HAP-1 (cell line): ENCODE measurements at regions not wholly inside any gene's neighbourhood (a gene's known extent, or its start where the extent isn't known, plus 50 kb on each side); places are given as distances from the start of the nearest gene placed in this dataset.
"Not testable (repeated sequence)": the region's sequence is repeated elsewhere in the genome, so short reads cannot be mapped to it uniquely, and the experiment has no call there.

Source experiments
- DNase-seq, 2 experiments: peaks; one replicate each; pipeline ENCODE4 v3.0.0-alpha.2; 2016 to 2020; ENCODE audit warnings: low spot score in 2 of 2
- H3K27me3 ChIP-seq: fragments of 250-450 bp; sonication (Bioruptor Pico); 2 replicates; pipeline ENCODE4 v1.5.1; 2020; ENCODE audit warnings: low read depth, mild to moderate bottlenecking, moderate library complexity
- H3K36me3 ChIP-seq: fragments of 250-450 bp; sonication (Bioruptor Pico); replicated peaks from 2 replicates; pipeline ENCODE4 v1.5.1; 2020; ENCODE audit warnings: mild to moderate bottlenecking
- H3K4me1 ChIP-seq: fragments of 250-450 bp; sonication (Bioruptor Pico); 2 replicates; pipeline ENCODE4 v1.5.1; 2020; ENCODE audit warnings: mild to moderate bottlenecking
- H3K4me3 ChIP-seq: fragments of 250-450 bp; sonication (Bioruptor Pico); 2 replicates; pipeline ENCODE4 v1.5.1; 2020; ENCODE audit warnings: mild to moderate bottlenecking, moderate library complexity
- H3K9me3 ChIP-seq: fragments of 250-450 bp; sonication (Bioruptor Pico); 2 replicates; pipeline ENCODE4 v1.5.1; 2020; ENCODE audit warnings: mild to moderate bottlenecking, moderate library complexity
- in situ Hi-C: fragments of 300-500 bp; cut with MboI; formaldehyde crosslinking; loops from 3 replicates; pipeline ENCODE4 v1.14.3; 2020; ENCODE audit warnings: low sequenced_read_pairs, inconsistent platforms, mixed read lengths

DNA sequence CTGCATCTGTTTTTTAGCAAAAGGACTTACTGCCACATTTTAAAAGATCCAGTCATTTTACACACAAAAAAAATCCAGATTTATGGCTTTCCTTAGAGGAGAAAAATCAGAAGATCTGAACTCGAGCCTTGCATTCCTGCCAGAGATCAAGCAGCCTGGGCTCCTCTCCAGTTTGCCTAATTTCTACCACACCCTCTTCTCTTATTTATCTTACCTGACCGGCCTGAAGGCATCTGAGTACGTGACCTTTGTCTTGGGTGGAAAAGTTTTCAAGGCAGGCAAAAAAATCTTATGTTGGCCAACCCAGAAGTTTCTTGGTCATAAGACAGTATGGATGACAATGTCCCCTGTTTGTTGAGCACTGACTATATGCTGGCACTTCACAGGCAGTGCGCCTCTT lies 60.3 kb downstream of the CHRD start:
- H3K9me3 ChIP-seq: no peaks in the 10 kb centered on the region
- DNase-seq: no peak
- no peaks in the 10 kb centered on the region for H3K36me3 ChIP-seq
- no peaks in the 10 kb centered on the region for H3K4me1 ChIP-seq
- H3K27me3 ChIP-seq: no peaks in the 10 kb centered on the region
- H3K4me3 ChIP-seq: no peak overlapping the region
- in situ Hi-C loops: no loop called here

DNA sequence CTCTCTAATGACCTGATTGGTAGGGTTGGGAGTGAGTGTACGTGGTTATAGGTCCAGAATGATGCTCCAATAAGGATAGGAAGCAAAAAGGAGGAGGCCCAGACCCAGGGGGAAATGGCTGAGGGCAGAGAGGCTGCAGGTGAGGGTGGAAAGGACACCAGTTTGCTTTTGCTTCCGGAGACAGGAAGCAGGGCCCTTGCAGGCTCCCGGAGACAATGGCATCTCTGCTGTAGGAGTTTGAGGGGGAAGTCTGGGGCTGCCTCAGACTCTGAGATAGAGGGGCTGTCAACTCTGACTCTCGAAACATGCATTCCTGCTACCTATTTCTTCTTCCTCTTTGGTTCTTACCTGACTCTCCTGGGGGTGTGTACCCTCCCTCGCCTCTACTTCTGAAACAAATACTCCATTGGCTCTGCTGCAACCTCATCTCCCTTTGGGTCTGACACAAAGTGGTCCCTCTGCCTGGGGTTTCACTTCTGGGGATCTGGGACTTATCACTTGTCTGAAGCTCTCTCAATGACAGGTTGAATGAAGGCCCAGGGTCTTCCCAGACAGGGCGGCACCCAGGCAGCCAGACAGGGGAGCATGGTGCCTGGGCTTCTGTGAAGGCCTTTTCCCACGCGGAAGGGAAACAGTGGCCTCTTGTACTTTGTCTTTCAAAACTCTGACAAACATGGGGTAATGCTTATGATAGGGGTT lies 61.5 kb downstream of the CHRD start:
- Histone ChIP-seq H3K9me3 (no peaks in the 10 kb centered on the region), H3K27me3 (no peaks in the 10 kb centered on the region), H3K36me3 (no peaks in the 10 kb centered on the region), H3K4me1 (no peaks in the 10 kb centered on the region), H3K4me3 (no peak overlapping the region)
- DNase-seq: no peak
- in situ Hi-C loops: no loop called here

GRCh38 chr3:184443364-184443763 lies 63.5 kb downstream of the CHRD start:
- no peaks in the 10 kb centered on the region for H3K9me3 ChIP-seq
- no peaks in the 10 kb centered on the region for H3K36me3 ChIP-seq
- H3K27me3 ChIP-seq: no peaks in the 10 kb centered on the region
- H3K4me1 ChIP-seq: no peaks in the 10 kb centered on the region
- in situ Hi-C loops: no loop called here
- H3K4me3 ChIP-seq: no peak overlapping the region
- no peak for DNase-seq

- H3K9me3 ChIP-seq: no peaks in the 10 kb centered on the region
- H3K4me1 ChIP-seq: no peaks in the 10 kb centered on the region
- in situ Hi-C loops: no loop called here
- no peak for DNase-seq
- H3K4me3 ChIP-seq: no peak overlapping the region
- no peaks in the 10 kb centered on the region for H3K36me3 ChIP-seq
- no peaks in the 10 kb centered on the region for H3K27me3 ChIP-seq
Measured at GRCh38 chr3:184443831-184444230, 64.0 kb downstream of the CHRD start.

DNA sequence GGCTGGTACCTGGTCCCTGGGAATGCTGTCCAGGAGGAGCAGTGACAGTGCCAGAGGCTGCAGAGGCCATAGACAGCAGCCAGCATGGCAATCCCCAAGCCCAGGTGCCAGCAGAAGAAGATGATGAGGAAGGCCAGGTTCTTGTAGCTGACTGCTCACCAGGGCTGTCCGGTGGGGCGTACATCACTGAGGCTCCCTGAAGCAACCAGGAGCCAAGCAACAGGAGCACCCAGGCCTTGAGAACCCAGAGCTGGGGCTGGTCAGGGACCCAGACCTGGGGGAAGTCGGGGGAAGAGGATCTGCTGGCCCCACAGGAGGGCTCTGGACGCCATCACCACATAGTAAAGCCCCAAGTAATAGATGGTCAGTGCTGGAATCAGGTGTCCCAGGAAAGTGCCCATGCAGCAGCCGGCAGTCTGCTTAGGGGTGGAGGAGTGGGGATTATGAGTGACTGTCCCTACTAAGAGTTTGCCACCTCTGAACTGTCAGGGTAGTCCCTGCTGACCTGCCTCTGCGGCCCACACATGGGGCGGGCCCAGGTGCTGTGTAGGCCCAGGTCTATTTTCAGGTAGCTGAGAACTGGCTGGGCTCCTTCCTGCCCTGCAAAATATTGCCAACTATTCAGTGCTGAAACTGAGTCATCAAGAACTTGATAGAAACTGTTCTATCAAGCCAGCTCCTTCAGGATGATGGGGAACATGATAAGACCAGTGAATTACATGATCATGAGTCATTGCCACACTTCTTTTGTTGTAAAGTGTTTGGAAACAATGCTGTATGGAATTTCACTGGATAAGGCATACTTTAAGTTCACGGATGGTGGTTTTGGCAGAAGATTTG lies 68.7 kb downstream of the CHRD start:
- Histone ChIP-seq H3K27me3 (no peaks in the 10 kb centered on the region), H3K36me3 (no peaks in the 10 kb centered on the region), H3K4me3 (no peak overlapping the region), H3K4me1 (no peaks in the 10 kb centered on the region), H3K9me3 (no peaks in the 10 kb centered on the region)
- in situ Hi-C loops: no loop called here
- DNase-seq: no peak

GRCh38 chr3:184449161-184449515 lies 69.3 kb downstream of the CHRD start:
- Histone ChIP-seq H3K27me3 (no peaks in the 10 kb centered on the region), H3K4me3 (no peak overlapping the region), H3K4me1 (no peaks in the 10 kb centered on the region), H3K36me3 (no peaks in the 10 kb centered on the region), H3K9me3 (no peaks in the 10 kb centered on the region)
- in situ Hi-C loops: no loop called here
- no peak for DNase-seq

GRCh38 chr3:184450547-184450946 lies 70.7 kb downstream of the CHRD start:
- DNase-seq: no peak
- H3K4me3 ChIP-seq: no peak overlapping the region
- no peaks in the 10 kb centered on the region for H3K36me3 ChIP-seq
- in situ Hi-C loops: no loop called here
- H3K9me3 ChIP-seq: no peaks in the 10 kb centered on the region
- no peaks in the 10 kb centered on the region for H3K27me3 ChIP-seq
- no peaks in the 10 kb centered on the region for H3K4me1 ChIP-seq

DNA sequence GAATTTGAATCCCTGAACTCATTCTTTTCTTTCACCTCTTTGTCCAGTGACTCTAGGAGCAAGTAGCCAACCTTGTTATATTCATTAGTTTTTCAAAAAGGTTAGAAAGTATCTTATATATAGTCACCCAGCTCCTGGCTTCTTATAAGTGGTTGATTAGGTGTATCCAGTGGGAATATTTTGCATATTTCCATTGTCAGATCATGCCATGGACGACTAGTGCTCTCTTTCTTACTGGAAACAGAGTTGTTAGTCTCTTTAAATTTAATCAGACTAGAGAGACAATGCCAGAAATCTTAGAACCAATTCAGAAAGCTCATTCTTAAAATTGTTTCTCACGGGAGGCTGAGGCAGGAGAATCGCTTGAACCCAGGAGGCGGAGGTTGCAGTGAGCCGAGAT lies 73.4 kb downstream of the CHRD start:
- H3K9me3 ChIP-seq: no peaks in the 10 kb centered on the region; the same call in 1 of the 2 replicates
- no peaks in the 10 kb centered on the region for H3K4me1 ChIP-seq
- DNase-seq: no peak
- H3K27me3 ChIP-seq: no peaks in the 10 kb centered on the region
- in situ Hi-C loops: no loop called here
- no peak overlapping the region for H3K4me3 ChIP-seq
- H3K36me3 ChIP-seq: no peaks in the 10 kb centered on the region

DNA sequence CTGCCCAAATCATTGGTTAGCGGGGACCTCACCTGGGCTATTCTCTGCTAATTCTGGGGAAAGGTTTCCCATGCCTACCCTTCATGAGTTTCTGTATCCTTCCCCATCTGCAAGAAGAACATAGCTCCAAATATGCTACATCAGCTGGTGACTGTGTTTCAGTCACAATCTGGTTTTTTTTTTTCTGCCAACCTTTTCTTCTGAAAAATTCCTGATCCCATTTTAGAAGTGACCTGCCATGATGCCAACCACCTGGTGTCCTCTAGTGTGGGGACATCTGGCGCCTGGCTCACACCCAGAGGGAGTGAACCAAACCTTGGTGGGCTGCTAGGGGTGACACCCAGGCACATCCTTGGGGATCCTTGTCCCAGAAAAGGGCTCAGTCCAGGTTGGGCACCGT lies 76.1 kb downstream of the CHRD start:
- Histone ChIP-seq H3K4me1 (no peaks in the 10 kb centered on the region), H3K9me3 (no peaks in the 10 kb centered on the region; the same call in 1 of the 2 replicates), H3K4me3 (no peak overlapping the region), H3K36me3 (no peaks in the 10 kb centered on the region), H3K27me3 (no peaks in the 10 kb centered on the region)
- in situ Hi-C loops: no loop called here
- no peak for DNase-seq

- Histone ChIP-seq H3K9me3 (no peaks in the 10 kb centered on the region; the same call in 1 of the 2 replicates), H3K4me3 (no peak overlapping the region), H3K4me1 (no peaks in the 10 kb centered on the region), H3K36me3 (no peaks in the 10 kb centered on the region), H3K27me3 (no peaks in the 10 kb centered on the region)
- DNase-seq: no peak
- in situ Hi-C loops: no loop called here
Measured at GRCh38 chr3:184456476-184456875, 76.6 kb downstream of the CHRD start.

DNA sequence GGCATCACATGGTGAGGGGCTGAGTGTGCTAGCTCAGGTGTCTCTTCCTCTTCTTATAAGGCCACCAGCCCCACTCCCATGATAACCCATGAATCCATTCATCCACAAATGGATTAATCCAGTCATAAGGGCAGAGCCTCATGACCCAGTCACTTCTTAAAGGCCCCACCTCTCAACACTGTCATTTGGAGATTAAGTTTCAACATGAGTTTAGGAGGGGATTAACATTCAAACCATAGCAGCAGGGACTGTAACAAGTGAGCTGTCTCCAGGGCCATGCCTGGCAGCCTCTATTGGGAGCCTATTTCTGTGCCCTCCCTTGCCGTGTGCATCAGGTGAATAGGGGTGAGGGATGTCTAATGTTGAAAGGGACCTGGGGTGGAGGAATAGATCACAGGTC lies 77.5 kb downstream of the CHRD start:
- DNase-seq: no peak
- H3K27me3 ChIP-seq: no peaks in the 10 kb centered on the region
- H3K9me3 ChIP-seq: no peaks in the 10 kb centered on the region; the same call in 1 of the 2 replicates
- H3K4me3 ChIP-seq: no peak overlapping the region
- H3K36me3 ChIP-seq: no peaks in the 10 kb centered on the region
- in situ Hi-C loops: no loop called here
- H3K4me1 ChIP-seq: no peaks in the 10 kb centered on the region

GRCh38 chr3:184457784-184458377 lies 78.0 kb downstream of the CHRD start:
- H3K27me3 ChIP-seq, H3K4me1 ChIP-seq, DNase-seq, in situ Hi-C loops, H3K4me3 ChIP-seq, H3K9me3 ChIP-seq, H3K36me3 ChIP-seq: not testable (repeated sequence)

DNA sequence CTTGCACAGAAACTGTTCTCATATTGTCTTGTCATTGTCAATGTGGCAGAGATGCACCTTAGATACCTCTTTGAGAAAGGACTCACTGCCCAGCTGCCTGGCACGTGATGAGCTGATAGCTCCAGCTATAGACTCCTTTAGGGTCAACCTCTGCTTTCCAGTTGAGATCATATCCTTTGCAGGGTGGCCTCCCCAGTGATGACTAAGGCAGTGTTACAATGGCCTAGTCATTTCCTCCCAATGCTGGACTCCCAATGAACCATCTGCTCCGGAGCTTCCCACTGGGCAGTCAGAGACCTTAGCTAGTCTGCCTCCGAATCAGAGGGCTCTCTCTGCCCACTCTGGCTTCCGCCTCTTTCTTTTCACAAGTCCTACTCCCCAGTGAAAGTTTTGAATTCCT lies 79.5 kb downstream of the CHRD start:
- DNase-seq: no peak
- in situ Hi-C loops: no loop called here
- Histone ChIP-seq H3K4me3 (no peak overlapping the region), H3K9me3 (no peaks in the 10 kb centered on the region; the same call in 1 of the 2 replicates), H3K36me3 (no peaks in the 10 kb centered on the region), H3K27me3 (no peaks in the 10 kb centered on the region), H3K4me1 (no peaks in the 10 kb centered on the region)

DNA sequence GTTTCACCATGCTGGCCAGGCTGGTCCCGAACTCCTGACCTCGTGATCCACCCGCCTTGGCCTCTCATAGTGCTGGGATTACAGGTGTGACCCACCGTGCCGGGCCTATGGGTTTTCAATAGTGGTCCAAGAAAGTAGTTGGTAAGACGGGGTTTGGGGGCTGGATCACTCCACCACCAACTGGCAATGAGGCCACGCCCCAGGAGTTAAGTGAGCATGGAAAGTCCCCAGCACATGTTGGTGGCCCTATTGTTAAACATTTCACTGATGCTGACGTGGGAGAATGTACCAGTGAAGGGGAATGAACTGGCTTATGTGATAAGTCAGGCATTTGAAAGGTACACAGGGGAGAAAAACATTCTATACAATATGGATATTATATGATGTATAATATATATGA lies 80.4 kb downstream of the CHRD start:
- in situ Hi-C loops: no loop called here
- H3K9me3 ChIP-seq: no peaks in the 10 kb centered on the region; the same call in 1 of the 2 replicates
- H3K4me1 ChIP-seq: peaks cover 4% of the 10 kb centered on the region; the same call in 1 of the 2 replicates
- no peak for DNase-seq
- no peaks in the 10 kb centered on the region for H3K36me3 ChIP-seq
- H3K27me3 ChIP-seq: no peaks in the 10 kb centered on the region
- H3K4me3 ChIP-seq: no peak overlapping the region
